ENCODE measurements at regions not wholly inside any gene's neighbourhood (a gene's known extent, or its start where the extent isn't known, plus 50 kb on each side); places are given as distances from the start of the nearest gene placed in this dataset.

DNA sequence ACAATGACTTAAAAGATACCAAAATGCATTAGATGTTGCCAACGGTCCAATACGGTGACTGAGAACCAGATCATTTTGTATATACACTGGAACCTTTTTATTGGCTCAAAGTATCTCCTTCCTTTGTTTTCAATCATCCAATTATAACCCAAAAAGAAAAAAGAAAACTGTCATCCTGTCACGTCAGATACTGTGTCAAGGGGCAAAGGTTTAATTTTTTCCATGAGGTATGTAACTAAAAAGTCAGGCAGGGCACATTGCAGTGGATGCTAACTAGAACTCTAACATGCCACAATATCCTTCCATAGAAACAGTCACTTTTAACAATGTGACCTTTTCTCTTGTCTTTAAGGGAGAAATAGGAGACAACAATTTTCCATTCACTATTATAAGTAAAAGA is 267.6 kb upstream of the NEBL start:
- TF ChIP-seq, protein P1, sequence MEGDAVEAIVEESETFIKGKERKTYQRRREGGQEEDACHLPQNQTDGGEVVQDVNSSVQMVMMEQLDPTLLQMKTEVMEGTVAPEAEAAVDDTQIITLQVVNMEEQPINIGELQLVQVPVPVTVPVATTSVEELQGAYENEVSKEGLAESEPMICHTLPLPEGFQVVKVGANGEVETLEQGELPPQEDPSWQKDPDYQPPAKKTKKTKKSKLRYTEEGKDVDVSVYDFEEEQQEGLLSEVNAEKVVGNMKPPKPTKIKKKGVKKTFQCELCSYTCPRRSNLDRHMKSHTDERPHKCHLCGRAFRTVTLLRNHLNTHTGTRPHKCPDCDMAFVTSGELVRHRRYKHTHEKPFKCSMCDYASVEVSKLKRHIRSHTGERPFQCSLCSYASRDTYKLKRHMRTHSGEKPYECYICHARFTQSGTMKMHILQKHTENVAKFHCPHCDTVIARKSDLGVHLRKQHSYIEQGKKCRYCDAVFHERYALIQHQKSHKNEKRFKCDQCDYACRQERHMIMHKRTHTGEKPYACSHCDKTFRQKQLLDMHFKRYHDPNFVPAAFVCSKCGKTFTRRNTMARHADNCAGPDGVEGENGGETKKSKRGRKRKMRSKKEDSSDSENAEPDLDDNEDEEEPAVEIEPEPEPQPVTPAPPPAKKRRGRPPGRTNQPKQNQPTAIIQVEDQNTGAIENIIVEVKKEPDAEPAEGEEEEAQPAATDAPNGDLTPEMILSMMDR (conservative IDR thresholded peaks at IDR 0.05): no peak
- TF ChIP-seq EZH2 (IDR thresholded peaks at IDR 0.05; ENCODE audit: low read depth): no peak
